Gastrocnemius medialis (tissue), 4 donors: ENCODE measurements at regions not wholly inside any gene's neighbourhood (a gene's known extent, or its start where the extent isn't known, plus 50 kb on each side); places are given as distances from the start of the nearest gene placed in this dataset.
"Not testable (repeated sequence)": the region's sequence is repeated elsewhere in the genome, so short reads cannot be mapped to it uniquely, and the experiment has no call there.

Experiments used
- ATAC-seq, 2 donors: fragments of 150-250 bp; one replicate each; pipeline ENCODE4 v1.9.1; 2016
- DNase-seq, 2 donors: peaks; one replicate each; pipeline ENCODE4 v3.0.0-alpha.2; 2019
- H3K27ac ChIP-seq, 4 donors: fragments of 200-600 bp; sonication (generic); 1 replicate in 1 of 4; 2 replicates in 3 of 4; pipeline ENCODE4 v1.5.1; 2016 to 2018; ENCODE audit warnings: mild to moderate bottlenecking in 2 of 4, moderate library complexity in 1 of 4
- H3K27me3 ChIP-seq, 3 donors: fragments of 200-600 bp; sonication (generic) in 2 of 3; 1 replicate in 1 of 3; 2 replicates in 2 of 3; pipeline versions ENCODE4 v1.5.1 to v1.6.0; 2016 to 2019; ENCODE audit warnings: mild to moderate bottlenecking in 1 of 3, moderate library complexity in 1 of 3
- H3K36me3 ChIP-seq, 2 donors: fragments of 200-600 bp; sonication (generic) in 1 of 2; one replicate each; pipeline ENCODE4 v1.5.1; 2017 to 2018
- H3K4me1 ChIP-seq, 2 donors: fragments of 200-600 bp; sonication (generic) in 1 of 2; one replicate each; pipeline ENCODE4 v1.5.1; 2016 to 2017; ENCODE audit warnings: mild to moderate bottlenecking in 2 of 2
- H3K4me3 ChIP-seq, 4 donors: fragments of 200-600 bp; sonication (generic) in 3 of 4; 1 replicate in 1 of 4; 2 replicates in 3 of 4; pipeline ENCODE4 v1.5.1; 2016 to 2019; ENCODE audit warnings: mild to moderate bottlenecking in 2 of 4
- H3K9me3 ChIP-seq, 3 donors: fragments of 200-600 bp; sonication (generic) in 2 of 3; 1 replicate in 1 of 3; 2 replicates in 2 of 3; pipeline ENCODE4 v1.5.1; 2016 to 2019
- CTCF ChIP-seq, 5 experiments: fragments of 450-650 bp in 3 of 5; fragments of 200-600 bp in 2 of 5; sonication (generic) in 2 of 5; IDR thresholded peaks in 4 of 5; conservative IDR thresholded peaks in 1 of 5; 1 replicate in 4 of 5; 2 replicates in 1 of 5; pipeline ENCODE4 v1.5.1; 2016 to 2019; ENCODE audit warnings: antibody characterized with exemption in 5 of 5, mild to moderate bottlenecking in 3 of 5, moderate library complexity in 3 of 5
- POLR2A ChIP-seq, 2 donors: fragments of 450-650 bp; IDR thresholded peaks; one replicate each; pipeline ENCODE4 v1.6.1; 2017; ENCODE audit warnings: antibody characterized with exemption in 2 of 2, mild to moderate bottlenecking in 2 of 2, moderate library complexity in 2 of 2
- in situ Hi-C, 4 donors: fragments of 200-750 bp; cut with MboI; loops; one replicate each; pipeline versions ENCODE4 v1.15.0 to v1.8.0; 2017; ENCODE audit warnings: low sequenced_read_pairs in 4 of 4
- intact Hi-C: fragments of 100-400 bp; cut with DNase I; formaldehyde crosslinking; loops from one replicate; pipeline ENCODE4 v1.15.1; 2023; ENCODE audit warnings: low total_unique reads

- DNase-seq, H3K4me3 ChIP-seq, ATAC-seq, intact Hi-C loops, in situ Hi-C loops, H3K36me3 ChIP-seq, H3K4me1 ChIP-seq, H3K27me3 ChIP-seq, H3K9me3 ChIP-seq, H3K27ac ChIP-seq: not testable (repeated sequence)
Measured at GRCh38 chr22:22051032-22051431, 68.4 kb upstream of the TOP3B start.

GRCh38 chr22:22050141-22050775, 67.7 kb upstream of the TOP3B start:
- in situ Hi-C loops: no loop called here
- no peak for TF ChIP-seq CTCF (IDR thresholded peaks at IDR 0.05 in 4 of 5, conservative IDR thresholded peaks at IDR 0.05 in 1 of 5)
- no peak for TF ChIP-seq POLR2A (IDR thresholded peaks at IDR 0.05)
- DNase-seq (no peak), ATAC-seq (no peak)
- no peaks in the 10 kb centered on the region for H3K27me3 ChIP-seq
- H3K27ac ChIP-seq: no peak overlapping the region
- H3K9me3 ChIP-seq: no peaks in the 10 kb centered on the region
- H3K36me3 ChIP-seq: no peaks in the 10 kb centered on the region
- no peak overlapping the region for H3K4me3 ChIP-seq
- no peaks in the 10 kb centered on the region for H3K4me1 ChIP-seq
- intact Hi-C loops: no loop called here

GRCh38 chr22:22049684-22050083, 67.1 kb upstream of the TOP3B start:
- H3K4me3 ChIP-seq: no peak overlapping the region
- in situ Hi-C loops: no loop called here
- intact Hi-C loops: no loop called here
- H3K4me1 ChIP-seq: no peaks in the 10 kb centered on the region
- no peaks in the 10 kb centered on the region for H3K36me3 ChIP-seq
- no peaks in the 10 kb centered on the region for H3K9me3 ChIP-seq
- TF ChIP-seq CTCF (IDR thresholded peaks at IDR 0.05 in 4 of 5, conservative IDR thresholded peaks at IDR 0.05 in 1 of 5): no peak
- TF ChIP-seq POLR2A (IDR thresholded peaks at IDR 0.05): no peak
- DNase-seq (no peak), ATAC-seq (no peak)
- H3K27me3 ChIP-seq: no peaks in the 10 kb centered on the region
- no peak overlapping the region for H3K27ac ChIP-seq

- Histone ChIP-seq H3K27me3 (no peaks in the 10 kb centered on the region), H3K4me1 (no peaks in the 10 kb centered on the region), H3K4me3 (no peak overlapping the region), H3K27ac (no peak overlapping the region), H3K9me3 (no peaks in the 10 kb centered on the region), H3K36me3 (no peaks in the 10 kb centered on the region)
- in situ Hi-C loops (no loop called here), intact Hi-C loops (no loop called here)
- TF ChIP-seq CTCF (IDR thresholded peaks at IDR 0.05 in 4 of 5, conservative IDR thresholded peaks at IDR 0.05 in 1 of 5) (no peak), POLR2A (IDR thresholded peaks at IDR 0.05) (no peak)
- ATAC-seq (no peak), DNase-seq (no peak)
Measured at GRCh38 chr22:22048981-22049531, 66.5 kb upstream of the TOP3B start.

- TF ChIP-seq POLR2A (IDR thresholded peaks at IDR 0.05) (no peak), CTCF (IDR thresholded peaks at IDR 0.05 in 4 of 5, conservative IDR thresholded peaks at IDR 0.05 in 1 of 5) (no peak)
- no peaks in the 10 kb centered on the region for H3K27me3 ChIP-seq
- no peak overlapping the region for H3K27ac ChIP-seq
- H3K9me3 ChIP-seq: no peaks in the 10 kb centered on the region
- DNase-seq (no peak), ATAC-seq (no peak)
- H3K4me3 ChIP-seq: no peak overlapping the region
- intact Hi-C loops (no loop called here), in situ Hi-C loops (no loop called here)
- no peaks in the 10 kb centered on the region for H3K36me3 ChIP-seq
- H3K4me1 ChIP-seq: no peaks in the 10 kb centered on the region
Measured at GRCh38 chr22:22048318-22048942, 65.8 kb upstream of the TOP3B start.
